Liver (tissue), 8 donors: ENCODE measurements at regions not wholly inside any gene's neighbourhood (a gene's known extent, or its start where the extent isn't known, plus 50 kb on each side); places are given as distances from the start of the nearest gene placed in this dataset.

Source experiments
- DNase-seq: peaks from one replicate; pipeline ENCODE4 v3.0.0-alpha.2; 2017; ENCODE audit warnings: low spot score
- H3K27ac ChIP-seq, 2 donors: one replicate each; pipeline ENCODE4 v1.7.0; 2013; ENCODE audit warnings: inconsistent platforms in 2 of 2, low read length in 2 of 2, control low read depth in 1 of 2, low read depth in 1 of 2, mild to moderate bottlenecking in 1 of 2
- H3K27me3 ChIP-seq, 4 donors: one replicate each; pipeline versions ENCODE4 v1.6.1 to v1.7.0; 2013; ENCODE audit warnings: low read length in 3 of 4, inconsistent platforms in 1 of 4, mild to moderate bottlenecking in 1 of 4, moderate library complexity in 1 of 4; ENCODE audit not compliant: control insufficient read depth in 4 of 4, insufficient read depth in 4 of 4
- H3K36me3 ChIP-seq, 4 donors: one replicate each; pipeline versions ENCODE4 v1.6.1 to v1.7.0; 2013; ENCODE audit warnings: low read length in 3 of 4, mild to moderate bottlenecking in 3 of 4, low read depth in 1 of 4, moderate library complexity in 1 of 4; ENCODE audit not compliant: control insufficient read depth in 4 of 4, insufficient read depth in 3 of 4
- H3K4me1 ChIP-seq, 4 donors: one replicate each; pipeline versions ENCODE4 v1.6.1 to v1.7.0; 2013; ENCODE audit warnings: low read length in 3 of 4, mild to moderate bottlenecking in 3 of 4, moderate library complexity in 1 of 4; ENCODE audit not compliant: control insufficient read depth in 4 of 4, insufficient read depth in 4 of 4
- H3K4me3 ChIP-seq, 3 donors: one replicate each; pipeline versions ENCODE4 v1.6.1 to v1.7.0; 2013; ENCODE audit warnings: low read length in 3 of 3, control low read depth in 1 of 3, low read depth in 1 of 3, mild to moderate bottlenecking in 1 of 3
- H3K9ac ChIP-seq, 2 donors: one replicate each; pipeline ENCODE4 v1.7.0; 2013; ENCODE audit warnings: low read length in 2 of 2, mild to moderate bottlenecking in 2 of 2, moderate library complexity in 2 of 2, control low read depth in 1 of 2, low read depth in 1 of 2
- H3K9me3 ChIP-seq, 4 donors: one replicate each; pipeline versions ENCODE4 v1.6.1 to v1.7.0; 2013; ENCODE audit warnings: low read length in 3 of 4; ENCODE audit not compliant: control insufficient read depth in 4 of 4
- CTCF ChIP-seq: fragments of 150-350 bp; IDR thresholded peaks from 2 replicates; pipeline ENCODE4 v1.5.1; 2017; ENCODE audit warnings: improper control_type of control experiment, low read depth, low read length; ENCODE audit not compliant: missing input control
- EGR1 ChIP-seq, 2 donors: IDR thresholded peaks; 2 replicates each; pipeline ENCODE4 v1.6.1; 2016 to 2018; ENCODE audit warnings: antibody characterized with exemption in 2 of 2, low read depth in 2 of 2
- FOXA1 ChIP-seq: IDR thresholded peaks from 2 replicates; pipeline ENCODE4 v1.6.1; 2016; ENCODE audit warnings: antibody characterized with exemption
- FOXA2 ChIP-seq: IDR thresholded peaks from 2 replicates; pipeline ENCODE4 v1.6.1; 2016; ENCODE audit warnings: antibody characterized with exemption
- GABPA ChIP-seq, 2 donors: IDR thresholded peaks in 1 of 2; conservative IDR thresholded peaks in 1 of 2; 2 replicates each; pipeline ENCODE4 v1.6.1; 2016; ENCODE audit warnings: antibody characterized with exemption in 2 of 2, mild to moderate bottlenecking in 1 of 2, moderate library complexity in 1 of 2
- HNF4A ChIP-seq, 2 donors: conservative IDR thresholded peaks; 2 replicates each; pipeline ENCODE4 v1.6.1; 2016; ENCODE audit warnings: antibody characterized with exemption in 2 of 2, mild to moderate bottlenecking in 2 of 2
- HNF4G ChIP-seq: IDR thresholded peaks from 2 replicates; pipeline ENCODE4 v1.6.1; 2016; ENCODE audit warnings: antibody characterized with exemption
- JUND ChIP-seq, 2 donors: IDR thresholded peaks; 2 replicates each; pipeline ENCODE4 v1.6.1; 2016; ENCODE audit warnings: antibody characterized with exemption in 2 of 2
- NR2F2 ChIP-seq: IDR thresholded peaks from 2 replicates; pipeline ENCODE4 v1.6.1; 2016; ENCODE audit warnings: antibody characterized with exemption
- RAD21 ChIP-seq, 2 donors: IDR thresholded peaks; 2 replicates each; pipeline ENCODE4 v1.6.1; 2016; ENCODE audit warnings: antibody characterized with exemption in 2 of 2, mild to moderate bottlenecking in 2 of 2
- REST ChIP-seq: IDR thresholded peaks from 2 replicates; pipeline ENCODE4 v1.6.1; 2016; ENCODE audit warnings: antibody characterized with exemption, mild to moderate bottlenecking
- RXRA ChIP-seq, 2 donors: IDR thresholded peaks; 2 replicates each; pipeline ENCODE4 v1.6.1; 2017 to 2018; ENCODE audit warnings: antibody characterized with exemption in 2 of 2, mild to moderate bottlenecking in 1 of 2
- SP1 ChIP-seq: IDR thresholded peaks from 2 replicates; pipeline ENCODE4 v1.6.1; 2018; ENCODE audit warnings: antibody characterized with exemption, mild to moderate bottlenecking
- TAF1 ChIP-seq: conservative IDR thresholded peaks from 2 replicates; pipeline ENCODE4 v1.6.1; 2016; ENCODE audit warnings: antibody characterized with exemption, mild to moderate bottlenecking
- YY1 ChIP-seq: IDR thresholded peaks from 2 replicates; pipeline ENCODE4 v1.6.1; 2016; ENCODE audit warnings: antibody characterized with exemption, mild to moderate bottlenecking
- WGBS: extraction: QIAGEN DNeasy Blood & Tissue Kit; methylation state at CpG from one replicate; pipeline ENCODE4 v1.1.7; 2013; 5-methylcytosine and 5-hydroxymethylcytosine counted together
- TF ChIP-seq, protein P1 (sequence below): IDR thresholded peaks from 2 replicates; pipeline ENCODE4 v1.6.1; 2016; ENCODE audit warnings: antibody characterized with exemption
- donor health status: healthy.
- donor health status: healthy.
- donor health status: healthy.
- donor health status: healthy.
- donor health status: healthy.

- no peak overlapping the region for H3K4me3 ChIP-seq
- H3K27ac ChIP-seq = peak overlapping the region; percentile 15 to 51
- H3K27me3 ChIP-seq = no peaks in the 10 kb centered on the region
- TF ChIP-seq SP1 (peak; percentile 45), TAF1 (no peak), JUND (IDR thresholded peaks at IDR 0.05) (no peak), RAD21 (IDR thresholded peaks at IDR 0.05) (peak in 1 of 2 donors; percentile 16), NR2F2 (peak; percentile 53)
- 77% methylated on average over 2 of the region's 2 CpGs for WGBS
- H3K36me3 ChIP-seq = no peaks in the 10 kb centered on the region
- H3K9me3 ChIP-seq = no peaks in the 10 kb centered on the region
- no peak overlapping the region for H3K9ac ChIP-seq
- DNase-seq = no peak
- peaks cover 0 to 9% (median 6%) of the 10 kb centered on the region in 4 donors for H3K4me1 ChIP-seq
These were observed 149.0 kb upstream of the SERP2 start for GRCh38 chr13:44224450-44225149.

GRCh38 chr13:44229371-44230030 is 144.1 kb upstream of the SERP2 start:
- no peak overlapping the region for H3K27ac ChIP-seq
- H3K4me3 ChIP-seq = no peak overlapping the region
- no peaks in the 10 kb centered on the region for H3K9me3 ChIP-seq
- TF ChIP-seq TAF1 = no peak
- TF ChIP-seq RXRA (IDR thresholded peaks at IDR 0.05) = no peak
- TF ChIP-seq HNF4G = no peak
- no peak for TF ChIP-seq HNF4A (conservative IDR thresholded peaks at IDR 0.05)
- TF ChIP-seq GABPA (IDR thresholded peaks at IDR 0.05 in 1 of 2, conservative IDR thresholded peaks at IDR 0.05 in 1 of 2) = no peak
- TF ChIP-seq JUND (IDR thresholded peaks at IDR 0.05) = no peak
- no peak for TF ChIP-seq EGR1 (IDR thresholded peaks at IDR 0.05; ENCODE audit: low read depth in 2 of 2)
- TF ChIP-seq, protein P1, sequence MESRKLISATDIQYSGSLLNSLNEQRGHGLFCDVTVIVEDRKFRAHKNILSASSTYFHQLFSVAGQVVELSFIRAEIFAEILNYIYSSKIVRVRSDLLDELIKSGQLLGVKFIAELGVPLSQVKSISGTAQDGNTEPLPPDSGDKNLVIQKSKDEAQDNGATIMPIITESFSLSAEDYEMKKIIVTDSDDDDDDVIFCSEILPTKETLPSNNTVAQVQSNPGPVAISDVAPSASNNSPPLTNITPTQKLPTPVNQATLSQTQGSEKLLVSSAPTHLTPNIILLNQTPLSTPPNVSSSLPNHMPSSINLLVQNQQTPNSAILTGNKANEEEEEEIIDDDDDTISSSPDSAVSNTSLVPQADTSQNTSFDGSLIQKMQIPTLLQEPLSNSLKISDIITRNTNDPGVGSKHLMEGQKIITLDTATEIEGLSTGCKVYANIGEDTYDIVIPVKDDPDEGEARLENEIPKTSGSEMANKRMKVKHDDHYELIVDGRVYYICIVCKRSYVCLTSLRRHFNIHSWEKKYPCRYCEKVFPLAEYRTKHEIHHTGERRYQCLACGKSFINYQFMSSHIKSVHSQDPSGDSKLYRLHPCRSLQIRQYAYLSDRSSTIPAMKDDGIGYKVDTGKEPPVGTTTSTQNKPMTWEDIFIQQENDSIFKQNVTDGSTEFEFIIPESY = no peak
- TF ChIP-seq SP1 = no peak
- no peak for TF ChIP-seq REST
- no peak for TF ChIP-seq RAD21 (IDR thresholded peaks at IDR 0.05)
- TF ChIP-seq FOXA2 = no peak
- no peak for TF ChIP-seq CTCF
- no peak for TF ChIP-seq YY1
- TF ChIP-seq FOXA1 = no peak
- H3K9ac ChIP-seq = no peak overlapping the region
- no peak for DNase-seq
- no peaks in the 10 kb centered on the region for H3K36me3 ChIP-seq
- H3K27me3 ChIP-seq = no peaks in the 10 kb centered on the region
- 91% methylated on average over 11 of the region's 11 CpGs for WGBS
- H3K4me1 ChIP-seq = no peaks in the 10 kb centered on the region
